HuH-7.5 (cell line): ENCODE measurements at regions not wholly inside any gene's neighbourhood (a gene's known extent, or its start where the extent isn't known, plus 50 kb on each side); places are given as distances from the start of the nearest gene placed in this dataset.

ENCODE experiments used
- DNase-seq: peaks from one replicate; pipeline ENCODE4 v3.0.0; 2011; ENCODE audit warnings: low spot score

GRCh38 chr4:163967710-163968109, 473.2 kb downstream of the TMA16 start:
- DNase-seq, result no peak

GRCh38 chr4:163969291-163969690, 474.8 kb downstream of the TMA16 start:
- no peak for DNase-seq

- no peak for DNase-seq
Observed at GRCh38 chr4:163976588-163976987, 482.1 kb downstream of the TMA16 start.

- DNase-seq, result no peak
Observed at GRCh38 chr4:163988391-163988790, 493.9 kb downstream of the TMA16 start.

- no peak for DNase-seq
Observed at GRCh38 chr4:163988865-163989264, 494.4 kb downstream of the TMA16 start.

GRCh38 chr4:163991298-163991865, 496.9 kb downstream of the TMA16 start:
- DNase-seq, result no peak

GRCh38 chr4:164009435-164009834, 514.9 kb downstream of the TMA16 start:
- no peak for DNase-seq

- no peak for DNase-seq
Observed at GRCh38 chr4:164011791-164012190, 517.3 kb downstream of the TMA16 start.

- DNase-seq, result no peak
Observed at GRCh38 chr4:164012396-164013027, 518.0 kb downstream of the TMA16 start.

GRCh38 chr4:164021947-164022346, 527.5 kb downstream of the TMA16 start:
- DNase-seq, result no peak

GRCh38 chr4:164023214-164023613, 528.7 kb downstream of the TMA16 start:
- no peak for DNase-seq

GRCh38 chr4:164027805-164028204, 533.3 kb downstream of the TMA16 start:
- no peak for DNase-seq

GRCh38 chr4:164039482-164039881, 545.0 kb downstream of the TMA16 start:
- no peak for DNase-seq

GRCh38 chr4:164056426-164057142, 562.1 kb downstream of the TMA16 start:
- no peak for DNase-seq

GRCh38 chr4:164058776-164059445, 564.4 kb downstream of the TMA16 start:
- no peak for DNase-seq

GRCh38 chr4:164060456-164060855, 566.0 kb downstream of the TMA16 start:
- no peak for DNase-seq

GRCh38 chr4:164068392-164068791, 573.9 kb downstream of the TMA16 start:
- DNase-seq, result no peak

GRCh38 chr4:164070625-164071024, 576.1 kb downstream of the TMA16 start:
- no peak for DNase-seq

- no peak for DNase-seq
Observed at GRCh38 chr4:164081371-164081770, 586.9 kb downstream of the TMA16 start.

- DNase-seq, result no peak
Observed at GRCh38 chr4:164081801-164082200, 587.3 kb downstream of the TMA16 start.

- no peak for DNase-seq
Observed at GRCh38 chr4:164087733-164088132, 593.2 kb downstream of the TMA16 start.

GRCh38 chr4:164095313-164096110, 601.0 kb downstream of the TMA16 start:
- DNase-seq, result no peak
